ENCODE measurements at regions not wholly inside any gene's neighbourhood (a gene's known extent, or its start where the extent isn't known, plus 50 kb on each side); places are given as distances from the start of the nearest gene placed in this dataset.

DNA sequence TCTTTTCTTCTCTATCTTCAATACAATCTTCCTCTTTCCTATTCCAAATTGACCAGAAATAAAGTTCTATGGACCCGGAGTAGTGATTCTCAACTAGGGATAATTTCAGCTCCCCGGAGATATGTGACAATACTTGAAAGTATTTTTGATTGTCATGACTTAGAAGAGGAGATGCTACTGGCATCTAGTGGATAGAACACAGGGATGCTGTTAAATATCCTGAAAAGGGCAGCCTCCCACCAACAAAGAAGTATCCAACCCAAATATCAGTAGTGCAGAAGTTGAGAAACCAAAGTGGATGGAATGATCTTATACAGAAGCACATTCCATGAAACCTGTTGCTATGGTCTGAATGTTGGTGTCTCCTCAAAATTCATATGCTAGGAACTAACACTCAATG, 65.7 kb upstream of the NDST3 start:
- DNase-seq = no peak

DNA sequence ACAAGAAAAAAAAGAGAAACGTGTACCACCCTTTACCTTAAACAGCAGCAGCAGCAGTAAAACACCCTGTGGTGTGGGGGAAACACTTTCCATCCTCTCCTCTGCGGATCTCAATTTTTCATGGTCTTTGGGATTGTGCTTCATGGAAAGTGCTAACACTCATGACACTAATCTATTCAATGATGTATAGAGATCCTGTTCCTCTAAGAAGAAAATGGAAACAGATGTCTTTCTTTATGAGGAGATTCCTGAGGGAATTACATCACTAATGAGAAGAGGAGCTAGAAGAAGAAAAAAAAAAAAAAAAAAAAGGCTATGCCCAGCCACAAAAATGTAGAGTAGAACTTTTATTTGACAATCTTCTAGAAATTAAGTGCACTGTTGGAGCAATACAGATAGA, 62.9 kb upstream of the NDST3 start:
- DNase-seq = no peak

DNA sequence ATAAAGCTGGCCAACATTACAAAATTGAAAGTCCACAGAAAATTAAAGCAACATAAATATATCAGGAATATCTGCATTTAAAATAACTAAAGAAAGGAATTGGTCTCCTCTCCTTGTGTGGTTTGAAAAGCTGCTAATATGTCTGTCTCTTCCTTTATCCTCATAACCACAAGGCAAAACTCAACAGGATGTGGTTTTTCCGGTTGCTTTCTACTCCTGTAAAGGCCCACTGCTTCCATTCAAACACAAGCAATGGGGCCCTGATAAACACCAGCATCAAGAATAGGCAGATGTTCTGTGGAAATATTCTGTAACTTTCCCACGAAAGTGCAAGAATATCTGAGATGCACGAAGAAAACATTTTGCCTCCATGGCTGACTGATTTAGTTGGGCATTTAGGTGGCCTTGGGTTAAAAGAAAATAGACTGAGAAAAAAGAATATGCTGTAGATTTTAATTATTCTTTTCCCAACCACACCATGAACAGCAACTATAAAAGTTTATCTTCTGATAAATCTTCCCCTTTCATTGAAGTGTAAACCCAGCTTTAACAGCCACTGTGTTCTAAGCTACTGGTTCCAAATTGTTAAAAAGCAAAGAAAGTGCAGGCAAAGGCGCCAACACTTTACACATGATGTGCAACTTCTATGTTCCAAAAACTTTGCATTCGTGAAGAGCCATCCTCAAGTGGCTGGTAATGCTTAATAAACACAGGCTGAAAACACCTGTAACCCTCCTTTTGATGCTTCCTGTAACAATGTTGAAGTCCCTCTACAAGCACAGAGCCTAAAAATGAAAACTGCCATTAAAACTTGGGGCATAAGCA, 50.5 kb upstream of the NDST3 start:
- no peak for DNase-seq

DNA sequence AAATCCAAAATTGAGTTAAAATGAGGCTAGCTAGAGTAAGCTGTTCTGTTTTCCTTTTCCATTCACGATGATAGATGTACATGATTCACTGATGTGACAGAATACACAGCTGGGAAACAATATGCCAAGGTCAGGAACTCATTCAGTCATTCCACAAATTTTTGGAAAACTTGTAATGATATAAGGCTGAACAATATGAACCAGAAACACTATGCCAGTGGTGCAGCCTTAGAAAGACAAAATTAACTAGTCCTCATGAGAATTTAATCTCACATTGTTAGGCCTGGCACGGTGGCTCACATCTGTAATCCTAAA, 50.0 kb upstream of the NDST3 start:
- DNase-seq = no peak

Measured in inflammatory macrophage treated with lipopolysaccharide for 1 hour (primary cell).